Stomach (tissue), 4 donors: ENCODE measurements at regions not wholly inside any gene's neighbourhood (a gene's known extent, or its start where the extent isn't known, plus 50 kb on each side); places are given as distances from the start of the nearest gene placed in this dataset.

Source experiments
- EP300 ChIP-seq: sonication (generic); formaldehyde crosslinking; IDR thresholded peaks from one replicate; pipeline ENCODE4 v1.6.1; 2017; ENCODE audit warnings: antibody characterized with exemption
- POLR2A ChIP-seq, 4 donors: fragments of 450-650 bp; IDR thresholded peaks; one replicate each; pipeline ENCODE4 v1.6.1; 2016; ENCODE audit warnings: antibody characterized with exemption in 4 of 4, control low read depth in 2 of 4, mild to moderate bottlenecking in 1 of 4, moderate library complexity in 1 of 4
- TF ChIP-seq, protein P1 (sequence below), 7 experiments: fragments of 450-650 bp in 4 of 7; fragments of 200-600 bp in 3 of 7; sonication (generic) in 3 of 7; IDR thresholded peaks; one replicate each; pipeline ENCODE4 v1.5.1; 2016 to 2019; ENCODE audit warnings: antibody characterized with exemption in 7 of 7, control low read depth in 2 of 7, mild to moderate bottlenecking in 1 of 7

- TF ChIP-seq POLR2A (IDR thresholded peaks at IDR 0.05): no peak
- TF ChIP-seq EP300: no peak
- TF ChIP-seq, protein P1, sequence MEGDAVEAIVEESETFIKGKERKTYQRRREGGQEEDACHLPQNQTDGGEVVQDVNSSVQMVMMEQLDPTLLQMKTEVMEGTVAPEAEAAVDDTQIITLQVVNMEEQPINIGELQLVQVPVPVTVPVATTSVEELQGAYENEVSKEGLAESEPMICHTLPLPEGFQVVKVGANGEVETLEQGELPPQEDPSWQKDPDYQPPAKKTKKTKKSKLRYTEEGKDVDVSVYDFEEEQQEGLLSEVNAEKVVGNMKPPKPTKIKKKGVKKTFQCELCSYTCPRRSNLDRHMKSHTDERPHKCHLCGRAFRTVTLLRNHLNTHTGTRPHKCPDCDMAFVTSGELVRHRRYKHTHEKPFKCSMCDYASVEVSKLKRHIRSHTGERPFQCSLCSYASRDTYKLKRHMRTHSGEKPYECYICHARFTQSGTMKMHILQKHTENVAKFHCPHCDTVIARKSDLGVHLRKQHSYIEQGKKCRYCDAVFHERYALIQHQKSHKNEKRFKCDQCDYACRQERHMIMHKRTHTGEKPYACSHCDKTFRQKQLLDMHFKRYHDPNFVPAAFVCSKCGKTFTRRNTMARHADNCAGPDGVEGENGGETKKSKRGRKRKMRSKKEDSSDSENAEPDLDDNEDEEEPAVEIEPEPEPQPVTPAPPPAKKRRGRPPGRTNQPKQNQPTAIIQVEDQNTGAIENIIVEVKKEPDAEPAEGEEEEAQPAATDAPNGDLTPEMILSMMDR (IDR thresholded peaks at IDR 0.05): no peak
These were observed 351.9 kb downstream of the RPS24 start for GRCh38 chr10:78385599-78385998.
